ENCODE measurements at regions not wholly inside any gene's neighbourhood (a gene's known extent, or its start where the extent isn't known, plus 50 kb on each side); places are given as distances from the start of the nearest gene placed in this dataset.

DNA sequence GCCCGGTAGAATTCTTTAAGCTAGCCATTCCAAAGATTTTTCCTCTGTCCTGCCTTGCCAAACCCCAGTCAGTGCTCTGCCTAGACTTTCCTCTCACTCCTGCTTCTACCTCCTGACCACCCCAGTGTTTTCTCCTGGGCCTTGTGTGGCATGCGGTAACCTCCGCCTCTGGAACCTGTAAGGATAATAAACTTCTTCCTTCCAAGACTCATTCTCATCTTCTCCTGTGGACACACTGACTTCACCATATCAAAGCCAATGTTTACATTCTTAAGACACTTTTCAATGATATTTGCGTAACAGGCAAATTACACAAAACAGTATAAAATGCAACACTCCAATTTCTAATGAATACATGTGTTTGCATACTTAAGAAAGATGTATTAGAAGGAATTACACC is 354.6 kb downstream of the RNF144B start:
- DNase-seq (ENCODE audit: unreplicated experiment): no peak
- no peaks in the 10 kb centered on the region for H3K36me3 Mint-ChIP-seq (ENCODE audit: insufficient read depth, unreplicated experiment)
- H3K9me3 Mint-ChIP-seq (ENCODE audit: unreplicated experiment): no peaks in the 10 kb centered on the region
- no peak overlapping the region for H3K4me3 Mint-ChIP-seq (ENCODE audit: unreplicated experiment)
- CTCF ChIA-PET: no interaction called here
- H3K27me3 Mint-ChIP-seq (ENCODE audit: insufficient read depth, unreplicated experiment): peaks cover 13% of the 10 kb centered on the region
- peak overlapping the region; percentile 36 for H3K27ac Mint-ChIP-seq (ENCODE audit: low read depth, unreplicated experiment)
- intact Hi-C loops (cut with micrococcal nuclease): no loop called here
- BruUV-seq (replicated peaks): no TSS peak
- H3K4me1 Mint-ChIP-seq (ENCODE audit: insufficient read depth, unreplicated experiment): peaks cover 11% of the 10 kb centered on the region
- POLR2A ChIA-PET: interaction anchor here (0.7 kb wide), 1 partner anchor 9 kb away, joined by 5 read pairs; no protein-coding TSS in a partner anchor
- TF ChIP-seq, protein P1, sequence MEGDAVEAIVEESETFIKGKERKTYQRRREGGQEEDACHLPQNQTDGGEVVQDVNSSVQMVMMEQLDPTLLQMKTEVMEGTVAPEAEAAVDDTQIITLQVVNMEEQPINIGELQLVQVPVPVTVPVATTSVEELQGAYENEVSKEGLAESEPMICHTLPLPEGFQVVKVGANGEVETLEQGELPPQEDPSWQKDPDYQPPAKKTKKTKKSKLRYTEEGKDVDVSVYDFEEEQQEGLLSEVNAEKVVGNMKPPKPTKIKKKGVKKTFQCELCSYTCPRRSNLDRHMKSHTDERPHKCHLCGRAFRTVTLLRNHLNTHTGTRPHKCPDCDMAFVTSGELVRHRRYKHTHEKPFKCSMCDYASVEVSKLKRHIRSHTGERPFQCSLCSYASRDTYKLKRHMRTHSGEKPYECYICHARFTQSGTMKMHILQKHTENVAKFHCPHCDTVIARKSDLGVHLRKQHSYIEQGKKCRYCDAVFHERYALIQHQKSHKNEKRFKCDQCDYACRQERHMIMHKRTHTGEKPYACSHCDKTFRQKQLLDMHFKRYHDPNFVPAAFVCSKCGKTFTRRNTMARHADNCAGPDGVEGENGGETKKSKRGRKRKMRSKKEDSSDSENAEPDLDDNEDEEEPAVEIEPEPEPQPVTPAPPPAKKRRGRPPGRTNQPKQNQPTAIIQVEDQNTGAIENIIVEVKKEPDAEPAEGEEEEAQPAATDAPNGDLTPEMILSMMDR (IDR thresholded peaks at IDR 0.05; ENCODE audit: unreplicated experiment): no peak

DNA sequence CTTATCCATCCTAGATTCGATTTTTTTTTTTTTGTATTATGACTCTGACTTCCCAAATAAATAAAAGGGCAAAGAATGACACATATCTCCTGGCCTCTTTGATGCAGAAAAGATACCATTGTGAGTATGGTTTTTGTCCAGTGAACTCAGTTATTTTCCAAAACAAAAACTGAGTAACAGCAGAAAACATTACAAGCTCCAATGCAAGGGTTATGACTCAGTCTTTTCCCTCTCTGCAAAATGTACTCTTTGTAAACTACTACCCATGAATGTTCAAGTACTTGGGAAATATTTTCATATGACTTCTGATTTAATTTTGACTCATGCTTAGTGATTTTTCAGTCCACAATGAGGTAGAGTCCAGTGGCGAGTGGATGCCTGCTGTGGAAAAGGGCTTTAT is 355.3 kb downstream of the RNF144B start:
- BruUV-seq (replicated peaks): no TSS peak
- Mint-ChIP-seq H3K4me1 (ENCODE audit: insufficient read depth, unreplicated experiment) (peaks cover 11% of the 10 kb centered on the region), H3K27ac (ENCODE audit: low read depth, unreplicated experiment) (peak overlapping the region; percentile 36), H3K36me3 (ENCODE audit: insufficient read depth, unreplicated experiment) (no peaks in the 10 kb centered on the region), H3K4me3 (ENCODE audit: unreplicated experiment) (no peak overlapping the region), H3K9me3 (ENCODE audit: unreplicated experiment) (no peaks in the 10 kb centered on the region), H3K27me3 (ENCODE audit: insufficient read depth, unreplicated experiment) (peaks cover 9% of the 10 kb centered on the region)
- CTCF ChIA-PET: no interaction called here
- intact Hi-C loops (cut with micrococcal nuclease): no loop called here
- POLR2A ChIA-PET: interaction anchor here (0.7 kb wide), 1 partner anchor 9 kb away, joined by 5 read pairs; no protein-coding TSS in a partner anchor
- TF ChIP-seq, protein P1 (IDR thresholded peaks at IDR 0.05; ENCODE audit: unreplicated experiment): no peak
- peak; percentile 41 for DNase-seq (ENCODE audit: unreplicated experiment)

DNA sequence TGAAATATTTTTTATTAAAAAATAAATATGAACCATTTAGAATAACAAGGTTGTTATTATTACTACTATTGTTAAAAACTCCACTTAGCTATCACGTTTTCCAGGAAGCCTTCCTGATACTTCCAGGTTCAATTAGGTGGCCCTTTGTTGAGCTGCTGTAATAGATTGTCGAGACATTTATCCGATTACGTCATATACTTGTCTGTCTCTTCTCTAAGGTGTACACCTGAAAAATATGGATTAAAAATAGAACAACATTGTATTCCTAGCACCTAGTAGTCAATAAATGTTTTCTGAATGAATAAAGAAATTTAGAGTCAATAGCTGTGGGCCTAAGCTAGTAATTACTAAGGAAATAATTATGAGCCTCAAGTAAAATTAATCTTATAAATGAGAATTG is 359.6 kb downstream of the RNF144B start:
- ChIA-PET CTCF (interaction anchor here (0.6 to 2.2 kb wide), 4 partner anchors 10 to 1105 kb away, joined by 3 to 8 read pairs (median 4); no protein-coding TSS in a partner anchor), POLR2A (interaction anchor here (0.6 kb wide), 1 partner anchor 255 kb away, joined by 5 read pairs; no protein-coding TSS in a partner anchor)
- H3K4me1 Mint-ChIP-seq (ENCODE audit: insufficient read depth, unreplicated experiment): peaks cover 15% of the 10 kb centered on the region
- no peak overlapping the region for H3K4me3 Mint-ChIP-seq (ENCODE audit: unreplicated experiment)
- H3K36me3 Mint-ChIP-seq (ENCODE audit: insufficient read depth, unreplicated experiment): peaks cover 5% of the 10 kb centered on the region
- TF ChIP-seq, protein P1 (IDR thresholded peaks at IDR 0.05; ENCODE audit: unreplicated experiment): no peak
- H3K27me3 Mint-ChIP-seq (ENCODE audit: insufficient read depth, unreplicated experiment): peaks cover 45% of the 10 kb centered on the region
- no peak for DNase-seq (ENCODE audit: unreplicated experiment)
- H3K27ac Mint-ChIP-seq (ENCODE audit: low read depth, unreplicated experiment): no peak overlapping the region
- no TSS peak for BruUV-seq (replicated peaks)
- intact Hi-C loops (cut with micrococcal nuclease): loop anchor here (5.0 kb wide), 1 partner anchor 149 kb away; no protein-coding TSS in a partner anchor
- no peaks in the 10 kb centered on the region for H3K9me3 Mint-ChIP-seq (ENCODE audit: unreplicated experiment)

DNA sequence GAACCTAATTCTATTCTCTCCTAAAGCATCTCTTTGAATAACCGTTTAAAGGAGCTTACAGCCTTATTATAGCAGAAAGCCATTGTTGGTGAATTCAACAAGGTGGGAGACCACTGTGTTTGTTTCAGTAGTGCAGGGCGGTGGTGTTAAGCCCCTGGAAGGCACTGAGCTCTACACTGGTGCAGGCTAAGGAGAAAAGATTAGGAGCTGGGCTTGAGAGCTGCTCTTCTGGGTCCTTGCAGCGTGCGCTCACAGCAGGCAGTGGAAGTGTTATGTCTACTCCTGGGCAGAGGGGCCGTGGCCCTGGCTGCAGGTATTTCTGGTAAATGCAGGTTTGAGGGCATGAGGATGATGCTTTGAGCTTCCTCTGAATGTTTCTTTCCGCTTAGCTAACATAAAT is 361.2 kb downstream of the RNF144B start:
- H3K4me3 Mint-ChIP-seq (ENCODE audit: unreplicated experiment): no peak overlapping the region
- POLR2A ChIA-PET: no interaction called here
- intact Hi-C loops (cut with micrococcal nuclease): loop anchor here (5.0 kb wide), 1 partner anchor 151 kb away; no protein-coding TSS in a partner anchor
- no peak for DNase-seq (ENCODE audit: unreplicated experiment)
- no peak overlapping the region for H3K27ac Mint-ChIP-seq (ENCODE audit: low read depth, unreplicated experiment)
- peaks cover 61% of the 10 kb centered on the region for H3K27me3 Mint-ChIP-seq (ENCODE audit: insufficient read depth, unreplicated experiment)
- CTCF ChIA-PET: interaction anchor here (0.5 to 2.6 kb wide), 14 partner anchors 26 to 1648 kb away, joined by 3 to 11 read pairs (median 3); no protein-coding TSS in a partner anchor
- peaks cover 6% of the 10 kb centered on the region for H3K4me1 Mint-ChIP-seq (ENCODE audit: insufficient read depth, unreplicated experiment)
- H3K9me3 Mint-ChIP-seq (ENCODE audit: unreplicated experiment): no peaks in the 10 kb centered on the region
- BruUV-seq (replicated peaks): no TSS peak
- TF ChIP-seq, protein P1 (IDR thresholded peaks at IDR 0.05; ENCODE audit: unreplicated experiment): no peak
- H3K36me3 Mint-ChIP-seq (ENCODE audit: insufficient read depth, unreplicated experiment): peaks cover 5% of the 10 kb centered on the region

All from MCF 10A (cell line).